ENCODE measurements at regions not wholly inside any gene's neighbourhood (a gene's known extent, or its start where the extent isn't known, plus 50 kb on each side); places are given as distances from the start of the nearest gene placed in this dataset.

DNA sequence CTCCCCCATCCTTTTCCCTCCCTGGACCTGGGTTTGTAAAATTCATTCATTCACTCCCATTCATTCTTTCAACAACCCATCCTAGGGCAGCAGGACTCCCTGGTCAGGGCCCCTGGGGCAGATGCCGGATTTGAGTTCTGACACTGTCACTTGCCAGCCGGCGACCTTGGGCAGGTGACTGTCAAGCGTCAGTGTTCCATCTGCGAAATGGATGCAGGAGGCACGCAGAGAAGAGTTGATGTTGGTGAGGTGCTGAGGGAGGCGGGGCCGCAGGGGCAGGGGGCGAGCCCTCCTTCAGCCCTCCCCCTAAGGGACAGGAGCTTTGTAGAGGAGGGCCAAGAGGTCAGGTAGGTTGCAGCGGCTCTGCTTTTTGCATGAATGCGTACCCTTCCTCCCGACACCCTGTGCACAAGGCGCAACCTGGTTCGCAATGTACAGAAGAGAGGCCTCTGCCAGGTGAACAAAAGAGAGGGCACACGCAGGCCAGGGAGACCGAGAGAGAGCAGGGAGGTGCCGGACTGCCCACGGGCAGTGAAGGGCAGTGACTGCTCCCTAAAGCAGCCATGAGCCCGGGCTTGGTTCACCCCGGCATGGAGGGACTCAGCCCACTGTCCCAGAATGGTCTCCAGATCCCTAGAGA, 128.1 kb downstream of the BARX1 start:
- Histone ChIP-seq H3K9ac (ENCODE audit: insufficient read depth, low read depth, low read length) (no peak overlapping the region), H3K79me2 (ENCODE audit: insufficient read depth, low read length) (no peaks in the 10 kb centered on the region), H3K4me1 (ENCODE audit: insufficient read depth, low read length) (no peaks in the 10 kb centered on the region), H3K4me3 (replicated peaks in 1 of 3; ENCODE audit: insufficient read depth in 1 of 3, low read depth in 2 of 3, low read length in 3 of 3) (0 out of 6 replicates have a peak overlapping the region, but pooled peaks of 1 of the 3 experiments have one; percentile 71), H3K27me3 (ENCODE audit: control insufficient read depth in 1 of 2, insufficient read depth in 2 of 2, low read length in 2 of 2) (peaks cover 2 to 19% of the 10 kb centered on the region in 2 experiments; a peak in 4 of 5 replicates), H3K36me3 (replicated peaks in 1 of 2; ENCODE audit: control insufficient read depth in 1 of 2, insufficient read depth in 2 of 2, low read length in 2 of 2) (no peaks in the 10 kb centered on the region), H2AFZ (ENCODE audit: low read length) (no peak overlapping the region), H3K27ac (ENCODE audit: extremely low read length, insufficient read depth, low read length) (no peak overlapping the region), H4K20me1 (ENCODE audit: insufficient read depth, low read length) (no peaks in the 10 kb centered on the region), H3K9me3 (ENCODE audit: low read length) (no peaks in the 10 kb centered on the region), H3K4me2 (ENCODE audit: low read depth, low read length) (peak overlapping the region; percentile 85; the same call in 1 of the 2 replicates)
- FAIRE-seq, result no peak
- no TSS peak for BruUV-seq (replicated peaks)
- ChIA-PET CTCF (ENCODE audit: low intra/inter-chr PET ratio, low total read pairs) (interaction anchor here (1.9 kb wide), 1 partner anchor 135 kb away, joined by 15 read pairs; no protein-coding TSS in a partner anchor), POLR2A (no interaction called here)
- WGBS (ENCODE audit: low lambda C conversion rate), result 64% methylated on average over 10 of the region's 20 CpGs
- intact Hi-C loops (cut with micrococcal nuclease; ENCODE audit: unreplicated experiment), result no loop called here
- in situ Hi-C loops (cut with HindIII; ENCODE audit: extremely low pct_ligation_motif_present, low pct_unique_long_range_greater_than_20kb), result no loop called here
- ATAC-seq, result peak; percentile 43
- no peak for TF ChIP-seq SP4 (CRISPR knock-in tag; IDR thresholded peaks at IDR 0.05)
- no peak for TF ChIP-seq ESRRA (CRISPR knock-in tag; IDR thresholded peaks at IDR 0.05; ENCODE audit: low read depth)
- no peak for TF ChIP-seq HOXA9 (CRISPR knock-in tag; IDR thresholded peaks at IDR 0.05; ENCODE audit: borderline replicate concordance)
- TF ChIP-seq WIZ (CRISPR knock-in tag; IDR thresholded peaks at IDR 0.05), result no peak
- DNase-seq (ENCODE audit: low spot score), result no peak

DNA sequence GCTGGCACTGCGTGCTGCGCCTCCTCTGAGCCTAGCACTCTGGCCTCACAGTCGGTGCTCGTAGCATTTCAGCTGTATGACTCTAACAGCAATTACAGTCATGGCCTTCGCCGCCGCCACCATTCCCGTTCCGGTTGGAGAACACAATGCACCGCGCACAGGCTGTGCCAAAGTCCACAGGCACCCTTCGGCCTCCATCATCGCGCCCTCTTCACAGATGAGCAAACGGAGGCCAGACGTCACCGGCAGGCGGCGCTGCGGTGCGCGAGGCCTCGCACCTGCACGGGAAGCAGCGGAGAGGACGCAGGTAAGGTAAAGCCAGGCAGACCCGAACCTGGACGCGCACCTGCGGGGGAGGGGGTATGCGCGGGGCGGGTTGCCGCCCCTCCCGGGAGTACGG, 128.9 kb downstream of the BARX1 start:
- DNase-seq (ENCODE audit: low spot score) (no peak), FAIRE-seq (no peak), ATAC-seq (no peak)
- H3K27ac ChIP-seq (ENCODE audit: extremely low read length, insufficient read depth, low read length), result no peak overlapping the region
- no peak overlapping the region for H3K4me3 ChIP-seq (replicated peaks in 1 of 3; ENCODE audit: insufficient read depth in 1 of 3, low read depth in 2 of 3, low read length in 3 of 3)
- no peaks in the 10 kb centered on the region for H3K79me2 ChIP-seq (ENCODE audit: insufficient read depth, low read length)
- H3K36me3 ChIP-seq (replicated peaks in 1 of 2; ENCODE audit: control insufficient read depth in 1 of 2, insufficient read depth in 2 of 2, low read length in 2 of 2), result no peaks in the 10 kb centered on the region
- no peak overlapping the region for H3K9ac ChIP-seq (ENCODE audit: insufficient read depth, low read depth, low read length)
- in situ Hi-C loops (cut with HindIII; ENCODE audit: extremely low pct_ligation_motif_present, low pct_unique_long_range_greater_than_20kb) (no loop called here), intact Hi-C loops (cut with micrococcal nuclease; ENCODE audit: unreplicated experiment) (no loop called here)
- WGBS (ENCODE audit: low lambda C conversion rate), result 82% methylated on average over 36 of the region's 36 CpGs
- BruUV-seq (replicated peaks), result no TSS peak
- ChIA-PET POLR2A (no interaction called here), CTCF (ENCODE audit: low intra/inter-chr PET ratio, low total read pairs) (no interaction called here)
- TF ChIP-seq, protein P1, sequence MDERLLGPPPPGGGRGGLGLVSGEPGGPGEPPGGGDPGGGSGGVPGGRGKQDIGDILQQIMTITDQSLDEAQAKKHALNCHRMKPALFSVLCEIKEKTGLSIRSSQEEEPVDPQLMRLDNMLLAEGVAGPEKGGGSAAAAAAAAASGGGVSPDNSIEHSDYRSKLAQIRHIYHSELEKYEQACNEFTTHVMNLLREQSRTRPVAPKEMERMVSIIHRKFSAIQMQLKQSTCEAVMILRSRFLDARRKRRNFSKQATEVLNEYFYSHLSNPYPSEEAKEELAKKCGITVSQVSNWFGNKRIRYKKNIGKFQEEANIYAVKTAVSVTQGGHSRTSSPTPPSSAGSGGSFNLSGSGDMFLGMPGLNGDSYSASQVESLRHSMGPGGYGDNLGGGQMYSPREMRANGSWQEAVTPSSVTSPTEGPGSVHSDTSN (CRISPR knock-in tag; IDR thresholded peaks at IDR 0.05), result no peak
- TF ChIP-seq ZNF629 (CRISPR knock-in tag; conservative IDR thresholded peaks at IDR 0.05), result peak; percentile 75
- TF ChIP-seq, protein P2, sequence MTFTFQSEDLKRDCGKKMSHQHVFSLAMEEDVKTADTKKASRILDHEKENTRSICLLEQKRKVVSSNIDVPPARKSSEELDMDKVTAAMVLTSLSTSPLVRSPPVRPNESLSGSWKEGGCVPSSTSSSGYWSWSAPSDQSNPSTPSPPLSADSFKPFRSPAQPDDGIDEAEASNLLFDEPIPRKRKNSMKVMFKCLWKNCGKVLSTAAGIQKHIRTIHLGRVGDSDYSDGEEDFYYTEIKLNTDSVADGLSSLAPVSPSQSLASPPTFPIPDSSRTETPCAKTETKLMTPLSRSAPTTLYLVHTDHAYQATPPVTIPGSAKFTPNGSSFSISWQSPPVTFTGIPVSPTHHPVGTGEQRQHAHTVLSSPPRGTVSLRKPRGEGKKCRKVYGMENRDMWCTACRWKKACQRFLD (CRISPR knock-in tag; IDR thresholded peaks at IDR 0.05; ENCODE audit: borderline replicate concordance), result no peak
- TF ChIP-seq, protein P3, sequence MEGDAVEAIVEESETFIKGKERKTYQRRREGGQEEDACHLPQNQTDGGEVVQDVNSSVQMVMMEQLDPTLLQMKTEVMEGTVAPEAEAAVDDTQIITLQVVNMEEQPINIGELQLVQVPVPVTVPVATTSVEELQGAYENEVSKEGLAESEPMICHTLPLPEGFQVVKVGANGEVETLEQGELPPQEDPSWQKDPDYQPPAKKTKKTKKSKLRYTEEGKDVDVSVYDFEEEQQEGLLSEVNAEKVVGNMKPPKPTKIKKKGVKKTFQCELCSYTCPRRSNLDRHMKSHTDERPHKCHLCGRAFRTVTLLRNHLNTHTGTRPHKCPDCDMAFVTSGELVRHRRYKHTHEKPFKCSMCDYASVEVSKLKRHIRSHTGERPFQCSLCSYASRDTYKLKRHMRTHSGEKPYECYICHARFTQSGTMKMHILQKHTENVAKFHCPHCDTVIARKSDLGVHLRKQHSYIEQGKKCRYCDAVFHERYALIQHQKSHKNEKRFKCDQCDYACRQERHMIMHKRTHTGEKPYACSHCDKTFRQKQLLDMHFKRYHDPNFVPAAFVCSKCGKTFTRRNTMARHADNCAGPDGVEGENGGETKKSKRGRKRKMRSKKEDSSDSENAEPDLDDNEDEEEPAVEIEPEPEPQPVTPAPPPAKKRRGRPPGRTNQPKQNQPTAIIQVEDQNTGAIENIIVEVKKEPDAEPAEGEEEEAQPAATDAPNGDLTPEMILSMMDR (CRISPR knock-in tag; IDR thresholded peaks at IDR 0.05), result 0 out of 2 replicates have a peak, but pooled peaks have one; percentile 7
- H3K4me2 ChIP-seq (ENCODE audit: low read depth, low read length), result no peak overlapping the region
- H4K20me1 ChIP-seq (ENCODE audit: insufficient read depth, low read length), result no peaks in the 10 kb centered on the region
- no peak overlapping the region for H2AFZ ChIP-seq (ENCODE audit: low read length)
- no peaks in the 10 kb centered on the region for H3K4me1 ChIP-seq (ENCODE audit: insufficient read depth, low read length)
- peaks cover 2 to 19% of the 10 kb centered on the region in 2 experiments; a peak in 4 of 5 replicates for H3K27me3 ChIP-seq (ENCODE audit: control insufficient read depth in 1 of 2, insufficient read depth in 2 of 2, low read length in 2 of 2)
- H3K9me3 ChIP-seq (ENCODE audit: low read length), result no peaks in the 10 kb centered on the region

All from HepG2 (cell line).